ENCODE measurements at regions not wholly inside any gene's neighbourhood (a gene's known extent, or its start where the extent isn't known, plus 50 kb on each side); places are given as distances from the start of the nearest gene placed in this dataset.

GRCh38 chr20:11329271-11329670 is 588.4 kb upstream of the BTBD3 start:
- no peak for DNase-seq

- DNase-seq = no peak
Measured at GRCh38 chr20:11331096-11331495, 586.6 kb upstream of the BTBD3 start.

- no peak for DNase-seq
Measured at GRCh38 chr20:11332381-11332780, 585.3 kb upstream of the BTBD3 start.

GRCh38 chr20:11333634-11334033 is 584.1 kb upstream of the BTBD3 start:
- no peak for DNase-seq

- DNase-seq = no peak
Measured at GRCh38 chr20:11337361-11338130, 580.1 kb upstream of the BTBD3 start.

GRCh38 chr20:11338496-11339306 is 579.0 kb upstream of the BTBD3 start:
- no peak for DNase-seq

- DNase-seq = no peak
Measured at GRCh38 chr20:11344939-11345338, 572.8 kb upstream of the BTBD3 start.

GRCh38 chr20:11347738-11348137 is 570.0 kb upstream of the BTBD3 start:
- no peak for DNase-seq

GRCh38 chr20:11350126-11351005 is 567.3 kb upstream of the BTBD3 start:
- DNase-seq = no peak

- no peak for DNase-seq
Measured at GRCh38 chr20:11352041-11352440, 565.7 kb upstream of the BTBD3 start.

- DNase-seq = no peak
Measured at GRCh38 chr20:11354846-11355245, 562.8 kb upstream of the BTBD3 start.

GRCh38 chr20:11355345-11355744 is 562.3 kb upstream of the BTBD3 start:
- no peak for DNase-seq

GRCh38 chr20:11356061-11356460 is 561.6 kb upstream of the BTBD3 start:
- no peak for DNase-seq

- DNase-seq = no peak
Measured at GRCh38 chr20:11362450-11362849, 555.2 kb upstream of the BTBD3 start.

- DNase-seq = no peak
Measured at GRCh38 chr20:11364736-11365135, 553.0 kb upstream of the BTBD3 start.

- no peak for DNase-seq
Measured at GRCh38 chr20:11366660-11367059, 551.0 kb upstream of the BTBD3 start.

- DNase-seq = no peak
Measured at GRCh38 chr20:11368499-11368898, 549.2 kb upstream of the BTBD3 start.

GRCh38 chr20:11368965-11369711 is 548.6 kb upstream of the BTBD3 start:
- no peak for DNase-seq

GRCh38 chr20:11371831-11372230 is 545.9 kb upstream of the BTBD3 start:
- no peak for DNase-seq

GRCh38 chr20:11372876-11373790 is 544.6 kb upstream of the BTBD3 start:
- DNase-seq = peak; percentile 40 to 80

- no peak for DNase-seq
Measured at GRCh38 chr20:11375335-11375734, 542.4 kb upstream of the BTBD3 start.
